ENCODE measurements at regions not wholly inside any gene's neighbourhood (a gene's known extent, or its start where the extent isn't known, plus 50 kb on each side); places are given as distances from the start of the nearest gene placed in this dataset.

- Histone ChIP-seq H3K4me3 (ENCODE audit: low read depth, low read length) (no peak overlapping the region), H3K4me1 (no peaks in the 10 kb centered on the region), H3K27me3 (replicated peaks; ENCODE audit: control insufficient read depth, insufficient read depth, low read length) (no peaks in the 10 kb centered on the region), H3K9me3 (0 out of 2 replicates have a peak, but pooled peaks cover 2% of the 10 kb centered on the region), H3K36me3 (ENCODE audit: control insufficient read depth, insufficient read depth, low read length) (no peaks in the 10 kb centered on the region)
- BruUV-seq (replicated peaks) = no TSS peak
- peaks cover 6% of the 10 kb centered on the region for H3K4me1 Mint-ChIP-seq (ENCODE audit: low read depth, unreplicated experiment)
- intact Hi-C loops (cut with micrococcal nuclease; ENCODE audit: unreplicated experiment) = no loop called here
- no peak for TF ChIP-seq CTCF (IDR thresholded peaks at IDR 0.05; ENCODE audit: insufficient read depth in 1 of 2, low read depth in 1 of 2, low read length in 1 of 2, severe bottlenecking in 1 of 2, unreplicated experiment in 1 of 2)
- DNase-seq = no peak
- no peaks in the 10 kb centered on the region for H3K36me3 Mint-ChIP-seq (ENCODE audit: insufficient read depth, unreplicated experiment)
- POLR2A ChIA-PET = no interaction called here
- CTCF ChIA-PET = no interaction called here
- no peak overlapping the region for H3K27ac Mint-ChIP-seq (ENCODE audit: unreplicated experiment)
- H3K9me3 Mint-ChIP-seq (ENCODE audit: unreplicated experiment) = no peaks in the 10 kb centered on the region
- H3K27me3 Mint-ChIP-seq (ENCODE audit: insufficient read depth, unreplicated experiment) = no peaks in the 10 kb centered on the region
- H3K4me3 Mint-ChIP-seq (ENCODE audit: unreplicated experiment) = no peak overlapping the region
Measured at GRCh38 chr4:184952522-184952921, 65.8 kb upstream of the HELT start.

DNA sequence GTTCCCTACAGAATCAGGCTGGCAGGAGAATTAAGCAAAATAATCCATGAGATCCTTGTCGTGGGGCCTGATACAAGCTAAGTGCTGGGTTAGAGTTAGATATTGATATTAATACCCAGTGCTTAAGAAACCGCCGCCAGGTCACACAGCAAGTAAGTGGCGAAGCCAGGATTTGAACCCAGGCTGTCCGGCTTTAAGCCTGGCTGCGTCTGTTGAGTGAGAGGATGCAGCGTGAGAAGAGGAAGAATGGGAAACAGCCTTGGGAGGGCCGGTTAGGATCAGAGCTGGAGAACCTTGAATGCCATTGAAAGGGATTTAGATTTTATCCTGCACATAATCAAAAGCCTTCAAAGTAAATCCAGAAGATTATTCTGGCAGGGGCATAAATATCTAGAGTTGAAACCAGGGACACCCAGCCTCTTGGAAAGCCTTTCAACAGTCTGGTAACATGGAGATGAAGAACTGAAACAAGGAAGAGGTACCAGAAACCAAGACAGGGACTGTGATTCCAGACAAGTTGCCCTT is 64.8 kb upstream of the HELT start:
- Mint-ChIP-seq H3K27ac (ENCODE audit: unreplicated experiment) (no peak overlapping the region), H3K36me3 (ENCODE audit: insufficient read depth, unreplicated experiment) (no peaks in the 10 kb centered on the region), H3K9me3 (ENCODE audit: unreplicated experiment) (no peaks in the 10 kb centered on the region), H3K27me3 (ENCODE audit: insufficient read depth, unreplicated experiment) (no peaks in the 10 kb centered on the region), H3K4me1 (ENCODE audit: low read depth, unreplicated experiment) (peaks cover 5% of the 10 kb centered on the region), H3K4me3 (ENCODE audit: unreplicated experiment) (no peak overlapping the region)
- Histone ChIP-seq H3K9me3 (no peaks in the 10 kb centered on the region), H3K27me3 (replicated peaks; ENCODE audit: control insufficient read depth, insufficient read depth, low read length) (no peaks in the 10 kb centered on the region), H3K36me3 (ENCODE audit: control insufficient read depth, insufficient read depth, low read length) (no peaks in the 10 kb centered on the region), H3K4me3 (ENCODE audit: low read depth, low read length) (no peak overlapping the region), H3K4me1 (no peaks in the 10 kb centered on the region)
- intact Hi-C loops (cut with micrococcal nuclease; ENCODE audit: unreplicated experiment) = no loop called here
- DNase-seq = no peak
- CTCF ChIA-PET = no interaction called here
- TF ChIP-seq CTCF (IDR thresholded peaks at IDR 0.05; ENCODE audit: insufficient read depth in 1 of 2, low read depth in 1 of 2, low read length in 1 of 2, severe bottlenecking in 1 of 2, unreplicated experiment in 1 of 2) = no peak
- no TSS peak for BruUV-seq (replicated peaks)
- POLR2A ChIA-PET = no interaction called here

DNA sequence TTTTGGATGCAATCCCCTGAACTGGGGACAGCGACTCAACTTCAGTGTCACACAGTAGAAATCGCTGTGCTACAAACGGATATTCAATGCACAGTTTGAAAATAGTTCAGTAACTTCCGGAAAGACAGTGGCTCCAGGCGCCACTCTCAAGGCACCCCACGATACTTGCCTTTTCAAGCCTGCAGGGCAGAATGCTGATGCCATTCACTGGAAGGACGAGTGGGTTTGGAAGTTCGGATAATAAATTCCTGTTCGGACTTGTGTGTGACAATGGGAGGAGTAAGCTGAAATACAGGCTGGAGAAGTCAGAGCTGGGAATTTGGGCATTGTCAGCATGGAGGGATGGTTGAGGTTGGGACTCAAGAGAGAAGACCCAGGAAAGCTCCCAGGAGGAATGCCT is 64.3 kb upstream of the HELT start:
- Histone ChIP-seq H3K4me1 (no peaks in the 10 kb centered on the region), H3K9me3 (no peaks in the 10 kb centered on the region), H3K36me3 (ENCODE audit: control insufficient read depth, insufficient read depth, low read length) (no peaks in the 10 kb centered on the region), H3K4me3 (ENCODE audit: low read depth, low read length) (no peak overlapping the region), H3K27me3 (replicated peaks; ENCODE audit: control insufficient read depth, insufficient read depth, low read length) (no peaks in the 10 kb centered on the region)
- CTCF ChIA-PET = no interaction called here
- no peaks in the 10 kb centered on the region for H3K27me3 Mint-ChIP-seq (ENCODE audit: insufficient read depth, unreplicated experiment)
- H3K4me3 Mint-ChIP-seq (ENCODE audit: unreplicated experiment) = no peak overlapping the region
- no peaks in the 10 kb centered on the region for H3K9me3 Mint-ChIP-seq (ENCODE audit: unreplicated experiment)
- TF ChIP-seq CTCF (IDR thresholded peaks at IDR 0.05; ENCODE audit: insufficient read depth in 1 of 2, low read depth in 1 of 2, low read length in 1 of 2, severe bottlenecking in 1 of 2, unreplicated experiment in 1 of 2) = no peak
- POLR2A ChIA-PET = no interaction called here
- H3K36me3 Mint-ChIP-seq (ENCODE audit: insufficient read depth, unreplicated experiment) = no peaks in the 10 kb centered on the region
- no peak for DNase-seq
- peaks cover under 1% of the 10 kb centered on the region for H3K4me1 Mint-ChIP-seq (ENCODE audit: low read depth, unreplicated experiment)
- no peak overlapping the region for H3K27ac Mint-ChIP-seq (ENCODE audit: unreplicated experiment)
- intact Hi-C loops (cut with micrococcal nuclease; ENCODE audit: unreplicated experiment) = no loop called here
- BruUV-seq (replicated peaks) = no TSS peak

Measured in Caco-2 (cell line).